OCI-LY3 (cell line): ENCODE measurements at regions not wholly inside any gene's neighbourhood (a gene's known extent, or its start where the extent isn't known, plus 50 kb on each side); places are given as distances from the start of the nearest gene placed in this dataset.
A peak's percentile ranks its signal among the peaks of the same experiment; 100 is the strongest.

ENCODE experiments used
- H2AFZ ChIP-seq: fragments of 200-600, 300-600 bp; shearing (Covaris generic); 2 replicates; pipeline ENCODE4 v1.6.0; 2014; ENCODE audit warnings: antibody characterized with exemption, low read depth, low read length
- H3K27ac ChIP-seq: fragments of 200-600, 300-600 bp; sonication (generic); 2 replicates; pipeline ENCODE4 v1.5.1; 2014; ENCODE audit warnings: mild to moderate bottlenecking, low read length, moderate library complexity, mixed read lengths
- H3K27me3 ChIP-seq: fragments of 200-600, 300-600 bp; sonication (generic); 2 replicates; pipeline ENCODE4 v1.6.1; 2014; ENCODE audit warnings: low read depth, low read length, mixed read lengths
- H3K36me3 ChIP-seq: fragments of 200-600, 300-600 bp; sonication (generic); replicated peaks from 2 replicates; pipeline ENCODE3; 2014; ENCODE audit warnings: low read depth, low read length, mixed read lengths
- H3K4me1 ChIP-seq: fragments of 300-600, 200-600 bp; sonication (generic); 2 replicates; pipeline ENCODE4 v1.6.1; 2014; ENCODE audit warnings: low read length, mixed read lengths
- H3K4me2 ChIP-seq: fragments of 200-600, 300-600 bp; sonication (generic); 2 replicates; pipeline ENCODE4 v1.6.1; 2014; ENCODE audit warnings: low read length, mixed read lengths
- H3K4me3 ChIP-seq: fragments of 300-600, 200-600 bp; sonication (generic); 2 replicates; pipeline ENCODE4 v1.5.1; 2014; ENCODE audit warnings: antibody characterized with exemption, mild to moderate bottlenecking, low read length, moderate library complexity
- H3K79me2 ChIP-seq: fragments of 300-600, 200-600 bp; shearing (Covaris generic); 2 replicates; pipeline ENCODE4 v1.6.1; 2014; ENCODE audit warnings: mild to moderate bottlenecking, low read length, mixed read lengths
- H3K9ac ChIP-seq: fragments of 300-600, 200-600 bp; shearing (Covaris generic); 2 replicates; pipeline ENCODE4 v1.6.0; 2014; ENCODE audit warnings: mild to moderate bottlenecking, low read length, moderate library complexity
- H3K9me3 ChIP-seq: fragments of 200-600, 300-600 bp; shearing (Covaris generic); 2 replicates; pipeline ENCODE4 v1.6.1; 2014; ENCODE audit warnings: low read length, mixed read lengths; ENCODE audit not compliant: insufficient read depth
- H4K20me1 ChIP-seq: fragments of 200-600, 300-600 bp; sonication (generic); 2 replicates; pipeline ENCODE4 v1.6.1; 2016; ENCODE audit warnings: low read length, mixed read lengths; ENCODE audit not compliant: insufficient read depth
- EZH2phosphoT487 ChIP-seq: fragments of 200-600 bp; shearing (Covaris generic); IDR thresholded peaks from 2 replicates; pipeline ENCODE4 v1.6.1; 2018; ENCODE audit warnings: antibody characterized with exemption, mixed run types, low read depth
- TF ChIP-seq, protein P1 (sequence below): fragments of 200-600, 300-600 bp; sonication (generic); IDR thresholded peaks from 2 replicates; pipeline ENCODE4 v1.5.1; 2014; ENCODE audit warnings: antibody characterized with exemption, low read length, low read depth

DNA sequence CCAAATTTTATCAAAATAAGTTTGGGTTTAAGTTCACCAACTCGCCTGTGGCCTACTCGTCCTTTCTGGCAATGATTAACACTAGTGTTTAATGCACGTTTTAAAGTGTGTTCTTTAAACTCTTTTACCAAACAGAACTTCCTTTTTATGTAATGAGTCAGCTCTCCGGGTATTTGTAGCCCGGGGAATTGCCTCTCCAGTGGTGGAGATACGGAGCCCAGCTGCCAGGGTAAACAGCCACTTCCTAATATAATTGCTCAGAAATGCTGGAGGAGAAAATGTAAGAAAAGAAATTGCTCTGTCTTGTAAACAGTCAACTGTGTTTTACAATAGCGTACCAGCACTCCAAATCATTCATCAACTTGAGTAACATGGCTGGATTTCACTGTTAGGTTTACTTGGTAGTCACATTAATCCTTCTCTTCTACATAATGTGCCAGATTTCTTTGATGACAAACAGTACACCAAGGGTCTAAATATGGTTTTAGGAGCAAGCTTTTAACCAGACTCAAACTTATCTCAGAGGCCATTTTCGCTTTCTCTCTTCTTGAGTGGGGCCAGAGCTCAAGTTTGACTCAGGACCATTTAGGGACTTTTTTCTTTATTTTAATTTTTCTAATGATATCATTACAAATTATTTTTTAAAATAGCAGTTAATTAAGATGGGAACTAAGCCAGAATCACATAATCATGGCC, 101.2 kb upstream of the SLC38A2 start:
- no peak for TF ChIP-seq EZH2phosphoT487
- TF ChIP-seq, protein P1, sequence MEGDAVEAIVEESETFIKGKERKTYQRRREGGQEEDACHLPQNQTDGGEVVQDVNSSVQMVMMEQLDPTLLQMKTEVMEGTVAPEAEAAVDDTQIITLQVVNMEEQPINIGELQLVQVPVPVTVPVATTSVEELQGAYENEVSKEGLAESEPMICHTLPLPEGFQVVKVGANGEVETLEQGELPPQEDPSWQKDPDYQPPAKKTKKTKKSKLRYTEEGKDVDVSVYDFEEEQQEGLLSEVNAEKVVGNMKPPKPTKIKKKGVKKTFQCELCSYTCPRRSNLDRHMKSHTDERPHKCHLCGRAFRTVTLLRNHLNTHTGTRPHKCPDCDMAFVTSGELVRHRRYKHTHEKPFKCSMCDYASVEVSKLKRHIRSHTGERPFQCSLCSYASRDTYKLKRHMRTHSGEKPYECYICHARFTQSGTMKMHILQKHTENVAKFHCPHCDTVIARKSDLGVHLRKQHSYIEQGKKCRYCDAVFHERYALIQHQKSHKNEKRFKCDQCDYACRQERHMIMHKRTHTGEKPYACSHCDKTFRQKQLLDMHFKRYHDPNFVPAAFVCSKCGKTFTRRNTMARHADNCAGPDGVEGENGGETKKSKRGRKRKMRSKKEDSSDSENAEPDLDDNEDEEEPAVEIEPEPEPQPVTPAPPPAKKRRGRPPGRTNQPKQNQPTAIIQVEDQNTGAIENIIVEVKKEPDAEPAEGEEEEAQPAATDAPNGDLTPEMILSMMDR: no peak
- Histone ChIP-seq H2AFZ (no peak overlapping the region), H3K9ac (peak overlapping the region; percentile 70), H3K9me3 (no peaks in the 10 kb centered on the region), H3K4me1 (peaks cover 61% of the 10 kb centered on the region), H3K79me2 (peaks cover 31% of the 10 kb centered on the region), H3K27ac (peak overlapping the region; percentile 93), H3K27me3 (no peaks in the 10 kb centered on the region), H4K20me1 (no peaks in the 10 kb centered on the region), H3K4me3 (peak overlapping the region; percentile 63), H3K4me2 (peak overlapping the region; percentile 89), H3K36me3 (peaks cover 8% of the 10 kb centered on the region)

DNA sequence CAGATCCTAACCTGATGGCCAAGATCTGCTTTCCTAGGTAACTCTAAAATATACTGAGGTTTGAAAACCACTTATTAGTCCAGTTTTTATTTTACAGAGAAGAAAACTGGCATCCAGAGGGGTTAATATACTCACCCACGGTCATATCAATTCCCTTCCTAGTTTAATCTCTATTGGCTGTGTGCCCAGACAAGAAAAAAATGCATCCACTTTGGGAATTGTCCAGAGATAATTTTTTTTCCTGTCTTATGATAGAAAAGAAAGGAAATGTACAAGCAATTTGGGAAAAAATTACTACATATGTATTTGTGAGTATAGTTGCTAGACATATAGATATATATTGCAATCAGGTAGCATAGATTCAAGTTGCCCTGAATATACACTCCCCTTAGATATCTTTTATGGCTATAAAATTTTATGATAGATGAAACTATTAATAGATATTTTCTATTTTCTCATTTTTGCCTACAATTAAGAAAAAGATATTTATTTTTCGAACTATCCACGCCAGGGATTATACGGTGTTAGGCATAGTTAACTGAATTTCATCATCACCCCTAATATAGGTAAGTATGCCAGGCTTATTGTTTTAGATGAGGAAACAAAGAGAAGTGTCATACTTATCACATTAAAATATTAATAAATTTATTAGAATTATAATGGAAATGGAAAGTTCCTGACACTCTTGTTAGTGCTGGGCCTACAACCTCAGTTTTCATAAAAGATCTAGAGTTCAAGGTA, 100.5 kb upstream of the SLC38A2 start:
- H3K9ac ChIP-seq: peak overlapping the region; percentile 70
- H3K4me1 ChIP-seq: peaks cover 68% of the 10 kb centered on the region
- peaks cover 7% of the 10 kb centered on the region for H3K36me3 ChIP-seq
- no peaks in the 10 kb centered on the region for H3K9me3 ChIP-seq
- peak overlapping the region; percentile 89 for H3K4me2 ChIP-seq
- peaks cover 31% of the 10 kb centered on the region for H3K79me2 ChIP-seq
- H3K4me3 ChIP-seq: peak overlapping the region; percentile 63
- no peaks in the 10 kb centered on the region for H3K27me3 ChIP-seq
- H4K20me1 ChIP-seq: no peaks in the 10 kb centered on the region
- no peak overlapping the region for H2AFZ ChIP-seq
- TF ChIP-seq, protein P1: no peak
- TF ChIP-seq EZH2phosphoT487: no peak
- peak overlapping the region; percentile 93 for H3K27ac ChIP-seq

DNA sequence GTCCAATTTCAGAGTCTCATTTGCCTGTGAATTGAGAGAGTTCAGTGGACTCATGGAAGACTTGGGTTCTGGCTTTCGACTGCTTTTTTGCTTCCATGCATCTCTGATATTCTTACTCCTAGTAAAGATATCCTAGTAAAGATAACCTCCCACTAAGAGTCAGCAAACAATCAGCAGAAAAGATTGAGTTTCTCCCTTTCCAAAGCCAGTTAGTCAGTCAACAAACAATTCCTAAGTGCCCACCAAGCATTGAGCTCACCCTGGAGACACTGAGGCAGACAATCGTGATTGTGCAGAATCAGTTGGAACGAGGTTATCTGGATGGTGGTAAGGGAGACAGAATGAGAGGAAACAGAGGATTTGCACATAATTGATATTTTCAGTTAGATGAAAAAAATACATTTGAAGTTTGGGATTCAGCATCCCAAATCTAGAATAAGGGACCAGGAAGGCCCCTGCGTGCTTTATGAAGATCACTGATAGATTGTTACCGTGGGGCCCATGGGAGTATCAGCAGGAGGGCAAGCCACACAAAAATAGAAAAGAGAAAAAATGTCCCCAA, 99.7 kb upstream of the SLC38A2 start:
- Histone ChIP-seq H3K9ac (no peak overlapping the region), H2AFZ (no peak overlapping the region), H3K27me3 (no peaks in the 10 kb centered on the region), H3K4me3 (no peak overlapping the region), H3K36me3 (peaks cover 4% of the 10 kb centered on the region), H3K4me2 (peak overlapping the region; percentile 89), H3K4me1 (peaks cover 73% of the 10 kb centered on the region), H3K9me3 (no peaks in the 10 kb centered on the region), H4K20me1 (no peaks in the 10 kb centered on the region), H3K79me2 (peaks cover 31% of the 10 kb centered on the region), H3K27ac (peak overlapping the region; percentile 93)
- TF ChIP-seq, protein P1: no peak
- no peak for TF ChIP-seq EZH2phosphoT487

DNA sequence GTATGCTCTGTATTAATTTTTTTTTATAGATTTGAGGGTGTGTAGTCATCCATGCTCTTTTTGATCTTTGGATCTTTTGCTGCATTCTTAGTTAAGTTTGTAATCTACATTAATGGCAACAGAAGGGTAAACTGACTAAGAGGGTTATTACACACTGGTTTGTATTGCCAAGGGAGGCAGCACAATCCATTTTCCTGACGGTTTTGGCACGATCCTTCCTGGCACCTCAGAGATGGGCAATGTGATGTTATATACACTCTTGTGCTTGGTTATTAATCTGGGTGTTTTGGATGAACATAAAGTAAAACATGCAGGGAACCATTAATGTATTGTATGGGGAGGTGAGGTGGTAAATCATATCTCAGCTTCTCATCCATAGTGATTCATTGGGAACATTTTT, 98.8 kb upstream of the SLC38A2 start:
- H3K27ac ChIP-seq: peak overlapping the region; percentile 7; the same call in 1 of the 2 replicates
- no peak overlapping the region for H2AFZ ChIP-seq
- H3K4me3 ChIP-seq: no peak overlapping the region
- 0 out of 2 replicates have a peak overlapping the region, but pooled peaks have one; percentile 87 for H3K4me2 ChIP-seq
- peaks cover 31% of the 10 kb centered on the region for H3K79me2 ChIP-seq
- peaks cover 78% of the 10 kb centered on the region for H3K4me1 ChIP-seq
- peaks cover 4% of the 10 kb centered on the region for H3K36me3 ChIP-seq
- H3K9me3 ChIP-seq: no peaks in the 10 kb centered on the region
- no peaks in the 10 kb centered on the region for H3K27me3 ChIP-seq
- no peak overlapping the region for H3K9ac ChIP-seq
- TF ChIP-seq, protein P1: no peak
- TF ChIP-seq EZH2phosphoT487: no peak
- H4K20me1 ChIP-seq: no peaks in the 10 kb centered on the region
